GM23338 (cell line): ENCODE measurements at regions not wholly inside any gene's neighbourhood (a gene's known extent, or its start where the extent isn't known, plus 50 kb on each side); places are given as distances from the start of the nearest gene placed in this dataset.

Experiments
- ATAC-seq: fragments of 200-7000 bp; cut with Tn5 transposase; 3 replicates; pipeline ENCODE4 v1.9.1; 2020
- DNase-seq: peaks from one replicate; pipeline ENCODE4 v3.0.0-alpha.2; 2015; ENCODE audit warnings: low spot score
- H2AFZ ChIP-seq: fragments of 200-600 bp; sonication (generic); 2 replicates; pipeline ENCODE4 v1.8.0; 2016; ENCODE audit warnings: antibody characterized with exemption, mild to moderate bottlenecking, moderate library complexity
- H3F3A ChIP-seq: fragments of 200-600 bp; sonication (generic); replicated peaks from 2 replicates; pipeline ENCODE4 v1.8.0; 2017; ENCODE audit warnings: antibody characterized with exemption, mixed run types, low read depth
- H3K27ac ChIP-seq: fragments of 200-600 bp; sonication (generic); 2 replicates; pipeline ENCODE4 v1.6.1; 2016; ENCODE audit warnings: low read depth
- H3K27me3 ChIP-seq: fragments of 200-600 bp; sonication (generic); 2 replicates; pipeline ENCODE4 v1.8.0; 2016; ENCODE audit warnings: mild to moderate bottlenecking, mixed run types, moderate library complexity; ENCODE audit not compliant: insufficient read depth
- H3K36me3 ChIP-seq: fragments of 200-600 bp; sonication (generic); 2 replicates; pipeline ENCODE4 v1.8.0; 2016; ENCODE audit warnings: mild to moderate bottlenecking; ENCODE audit not compliant: insufficient read depth
- H3K4me1 ChIP-seq: fragments of 200-600 bp; sonication (generic); 2 replicates; pipeline ENCODE4 v1.8.0; 2016; ENCODE audit warnings: mild to moderate bottlenecking, moderate library complexity; ENCODE audit not compliant: insufficient read depth
- H3K4me2 ChIP-seq: fragments of 200-600 bp; sonication (generic); 2 replicates; pipeline ENCODE4 v1.7.1; 2017; ENCODE audit warnings: mixed run types
- H3K4me3 ChIP-seq: fragments of 200-600 bp; sonication (generic); 2 replicates; pipeline ENCODE4 v1.6.1; 2016; ENCODE audit warnings: mixed run types
- H3K79me2 ChIP-seq: fragments of 200-600 bp; sonication (generic); replicated peaks from 2 replicates; pipeline ENCODE4 v1.8.0; 2017; ENCODE audit warnings: mild to moderate bottlenecking; ENCODE audit not compliant: insufficient read depth
- H3K9me2 ChIP-seq: fragments of 200-600 bp; sonication (generic); 2 replicates; pipeline ENCODE4 v1.8.0; 2017; ENCODE audit not compliant: insufficient read depth
- H4K20me1 ChIP-seq: fragments of 200-600 bp; sonication (generic); replicated peaks from 2 replicates; pipeline ENCODE4 v1.8.0; 2017; ENCODE audit warnings: mild to moderate bottlenecking; ENCODE audit not compliant: insufficient read depth
- H3K27ac Mint-ChIP-seq: 2 replicates; pipeline ENCODE4 v1.8.0; 2020; ENCODE audit warnings: inconsistent platforms, mild to moderate bottlenecking, moderate library complexity, mixed read lengths
- H3K27me3 Mint-ChIP-seq: 3 replicates; pipeline ENCODE4 v1.8.0; 2022; ENCODE audit warnings: low read depth, mild to moderate bottlenecking, moderate library complexity, mixed read lengths, inconsistent platforms; ENCODE audit not compliant: insufficient read depth, poor library complexity
- H3K36me3 Mint-ChIP-seq: 3 replicates; pipeline ENCODE4 v1.8.0; 2021; ENCODE audit warnings: low read depth, mild to moderate bottlenecking, inconsistent platforms, moderate library complexity, mixed read lengths
- H3K4me1 Mint-ChIP-seq: 3 replicates; pipeline ENCODE4 v1.8.0; 2020; ENCODE audit warnings: mild to moderate bottlenecking, inconsistent platforms, mixed read lengths
- H3K4me3 Mint-ChIP-seq: 3 replicates; pipeline ENCODE4 v1.8.0; 2021; ENCODE audit warnings: moderate library complexity, mild to moderate bottlenecking, inconsistent platforms, mixed read lengths
- H3K9me3 Mint-ChIP-seq: 3 replicates; pipeline ENCODE4 v1.8.0; 2020; ENCODE audit warnings: moderate library complexity, mild to moderate bottlenecking, inconsistent platforms, mixed read lengths
- CREB1 ChIP-seq: fragments of 250-450 bp; sonication (Bioruptor Pico); IDR thresholded peaks from 2 replicates; pipeline ENCODE4 v1.5.0; 2020; ENCODE audit warnings: low read depth, mild to moderate bottlenecking, moderate library complexity
- JUNB ChIP-seq: IDR thresholded peaks from one replicate; pipeline ENCODE4 v1.6.1; 2016; ENCODE audit warnings: antibody characterized with exemption; ENCODE audit not compliant: unreplicated experiment
- NANOG ChIP-seq: IDR thresholded peaks from 2 replicates; pipeline ENCODE4 v1.6.1; 2016; ENCODE audit warnings: antibody characterized with exemption, borderline replicate concordance
- POLR2AphosphoS5 ChIP-seq: IDR thresholded peaks from 2 replicates; pipeline ENCODE4 v1.6.1; 2016; ENCODE audit warnings: antibody characterized with exemption, low read depth
- ZNF114 ChIP-seq: fragments of 250-450 bp; sonication (Bioruptor Pico); IDR thresholded peaks from 2 replicates; pipeline ENCODE4 v1.5.0; 2020; ENCODE audit warnings: mild to moderate bottlenecking, moderate library complexity
- ZNF331 ChIP-seq: fragments of 250-450 bp; sonication (Bioruptor Pico); IDR thresholded peaks from 2 replicates; pipeline ENCODE4 v1.5.0; 2020; ENCODE audit warnings: low read depth, mild to moderate bottlenecking, moderate library complexity
- TF ChIP-seq, protein P1 (sequence below): fragments of 250-450 bp; sonication (Bioruptor Pico); IDR thresholded peaks from 2 replicates; pipeline ENCODE4 v1.5.0; 2020; ENCODE audit warnings: mild to moderate bottlenecking, moderate library complexity
- TF ChIP-seq, protein P2 (sequence below): IDR thresholded peaks from 2 replicates; pipeline ENCODE4 v1.6.1; 2016; ENCODE audit warnings: antibody characterized with exemption

DNA sequence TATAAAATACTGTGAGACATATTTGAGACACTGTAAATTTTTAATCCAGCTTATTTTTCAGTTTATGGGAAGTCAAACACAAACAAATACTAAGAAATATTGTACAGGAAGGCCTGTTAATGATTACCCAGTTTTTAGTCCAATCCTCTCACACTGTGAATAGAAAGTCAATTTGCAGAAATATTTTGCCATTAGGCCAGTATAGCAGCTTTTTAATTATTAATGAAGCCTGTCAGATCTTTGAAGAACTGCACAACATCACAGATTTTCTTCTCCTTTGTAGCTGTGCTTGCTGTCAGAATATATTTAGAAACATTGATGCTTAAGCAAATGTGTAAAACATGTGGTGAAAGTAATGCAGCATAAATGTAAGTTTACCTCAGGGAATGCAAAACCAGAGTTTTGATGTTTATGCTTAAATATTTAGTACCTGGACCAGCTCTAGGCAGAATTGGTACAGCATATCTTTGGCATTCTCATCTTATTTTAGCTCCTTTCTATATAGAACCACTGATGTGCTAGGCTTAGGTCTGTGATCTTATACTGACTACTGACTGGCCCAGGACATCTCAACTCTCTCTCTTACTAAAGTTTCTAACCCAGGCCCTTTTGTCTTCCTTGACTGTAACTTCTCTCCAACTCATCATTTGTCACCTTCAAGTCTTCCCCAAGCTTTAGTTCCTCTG, 230.8 kb upstream of the NAV3 start (continued):
- TF ChIP-seq, protein P1, sequence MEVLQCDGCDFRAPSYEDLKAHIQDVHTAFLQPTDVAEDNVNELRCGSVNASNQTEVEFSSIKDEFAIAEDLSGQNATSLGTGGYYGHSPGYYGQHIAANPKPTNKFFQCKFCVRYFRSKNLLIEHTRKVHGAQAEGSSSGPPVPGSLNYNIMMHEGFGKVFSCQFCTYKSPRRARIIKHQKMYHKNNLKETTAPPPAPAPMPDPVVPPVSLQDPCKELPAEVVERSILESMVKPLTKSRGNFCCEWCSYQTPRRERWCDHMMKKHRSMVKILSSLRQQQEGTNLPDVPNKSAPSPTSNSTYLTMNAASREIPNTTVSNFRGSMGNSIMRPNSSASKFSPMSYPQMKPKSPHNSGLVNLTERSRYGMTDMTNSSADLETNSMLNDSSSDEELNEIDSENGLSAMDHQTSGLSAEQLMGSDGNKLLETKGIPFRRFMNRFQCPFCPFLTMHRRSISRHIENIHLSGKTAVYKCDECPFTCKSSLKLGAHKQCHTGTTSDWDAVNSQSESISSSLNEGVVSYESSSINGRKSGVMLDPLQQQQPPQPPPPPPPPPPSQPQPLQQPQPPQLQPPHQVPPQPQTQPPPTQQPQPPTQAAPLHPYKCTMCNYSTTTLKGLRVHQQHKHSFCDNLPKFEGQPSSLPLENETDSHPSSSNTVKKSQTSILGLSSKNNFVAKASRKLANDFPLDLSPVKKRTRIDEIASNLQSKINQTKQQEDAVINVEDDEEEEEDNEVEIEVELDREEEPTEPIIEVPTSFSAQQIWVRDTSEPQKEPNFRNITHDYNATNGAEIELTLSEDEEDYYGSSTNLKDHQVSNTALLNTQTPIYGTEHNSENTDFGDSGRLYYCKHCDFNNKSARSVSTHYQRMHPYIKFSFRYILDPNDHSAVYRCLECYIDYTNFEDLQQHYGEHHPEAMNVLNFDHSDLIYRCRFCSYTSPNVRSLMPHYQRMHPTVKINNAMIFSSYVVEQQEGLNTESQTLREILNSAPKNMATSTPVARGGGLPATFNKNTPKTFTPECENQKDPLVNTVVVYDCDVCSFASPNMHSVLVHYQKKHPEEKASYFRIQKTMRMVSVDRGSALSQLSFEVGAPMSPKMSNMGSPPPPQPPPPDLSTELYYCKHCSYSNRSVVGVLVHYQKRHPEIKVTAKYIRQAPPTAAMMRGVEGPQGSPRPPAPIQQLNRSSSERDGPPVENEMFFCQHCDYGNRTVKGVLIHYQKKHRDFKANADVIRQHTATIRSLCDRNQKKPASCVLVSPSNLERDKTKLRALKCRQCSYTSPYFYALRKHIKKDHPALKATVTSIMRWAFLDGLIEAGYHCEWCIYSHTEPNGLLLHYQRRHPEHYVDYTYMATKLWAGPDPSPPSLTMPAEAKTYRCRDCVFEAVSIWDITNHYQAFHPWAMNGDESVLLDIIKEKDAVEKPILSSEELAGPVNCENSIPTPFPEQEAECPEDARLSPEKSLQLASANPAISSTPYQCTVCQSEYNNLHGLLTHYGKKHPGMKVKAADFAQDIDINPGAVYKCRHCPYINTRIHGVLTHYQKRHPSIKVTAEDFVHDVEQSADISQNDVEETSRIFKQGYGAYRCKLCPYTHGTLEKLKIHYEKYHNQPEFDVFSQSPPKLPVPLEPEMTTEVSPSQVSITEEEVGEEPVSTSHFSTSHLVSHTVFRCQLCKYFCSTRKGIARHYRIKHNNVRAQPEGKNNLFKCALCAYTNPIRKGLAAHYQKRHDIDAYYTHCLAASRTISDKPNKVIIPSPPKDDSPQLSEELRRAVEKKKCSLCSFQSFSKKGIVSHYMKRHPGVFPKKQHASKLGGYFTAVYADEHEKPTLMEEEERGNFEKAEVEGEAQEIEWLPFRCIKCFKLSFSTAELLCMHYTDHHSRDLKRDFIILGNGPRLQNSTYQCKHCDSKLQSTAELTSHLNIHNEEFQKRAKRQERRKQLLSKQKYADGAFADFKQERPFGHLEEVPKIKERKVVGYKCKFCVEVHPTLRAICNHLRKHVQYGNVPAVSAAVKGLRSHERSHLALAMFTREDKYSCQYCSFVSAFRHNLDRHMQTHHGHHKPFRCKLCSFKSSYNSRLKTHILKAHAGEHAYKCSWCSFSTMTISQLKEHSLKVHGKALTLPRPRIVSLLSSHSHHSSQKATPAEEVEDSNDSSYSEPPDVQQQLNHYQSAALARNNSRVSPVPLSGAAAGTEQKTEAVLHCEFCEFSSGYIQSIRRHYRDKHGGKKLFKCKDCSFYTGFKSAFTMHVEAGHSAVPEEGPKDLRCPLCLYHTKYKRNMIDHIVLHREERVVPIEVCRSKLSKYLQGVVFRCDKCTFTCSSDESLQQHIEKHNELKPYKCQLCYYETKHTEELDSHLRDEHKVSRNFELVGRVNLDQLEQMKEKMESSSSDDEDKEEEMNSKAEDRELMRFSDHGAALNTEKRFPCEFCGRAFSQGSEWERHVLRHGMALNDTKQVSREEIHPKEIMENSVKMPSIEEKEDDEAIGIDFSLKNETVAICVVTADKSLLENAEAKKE (CRISPR knock-in tag), result no peak
- TF ChIP-seq JUNB (no peak), NANOG (no peak)

DNA sequence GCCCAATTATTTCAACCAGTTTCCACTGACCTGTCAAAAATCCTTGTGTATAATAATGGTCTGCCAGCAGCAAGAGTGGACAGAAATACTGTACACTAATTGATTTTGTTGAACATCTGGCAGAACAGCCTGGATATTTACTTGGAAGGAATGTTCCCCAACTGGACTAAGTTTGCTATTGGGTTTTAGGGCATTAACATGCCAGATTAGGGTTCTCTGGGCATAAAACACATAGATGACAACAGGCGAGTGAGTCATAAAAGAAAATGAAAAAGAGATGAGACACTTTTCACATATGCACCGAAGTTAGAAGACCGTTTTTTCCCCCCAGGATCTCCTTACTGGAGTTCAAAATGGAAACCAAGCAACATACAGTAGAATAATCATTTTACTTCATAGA, 236.3 kb upstream of the NAV3 start:
- Mint-ChIP-seq H3K27ac (no peak overlapping the region), H3K4me1 (no peaks in the 10 kb centered on the region), H3K9me3 (no peaks in the 10 kb centered on the region), H3K27me3 (no peaks in the 10 kb centered on the region), H3K36me3 (no peaks in the 10 kb centered on the region), H3K4me3 (no peak overlapping the region)
- Histone ChIP-seq H3K4me2 (no peak overlapping the region), H3K36me3 (no peaks in the 10 kb centered on the region), H2AFZ (no peak overlapping the region), H3K79me2 (no peaks in the 10 kb centered on the region), H4K20me1 (no peaks in the 10 kb centered on the region), H3K27ac (no peak overlapping the region), H3K9me2 (no peaks in the 10 kb centered on the region), H3K4me1 (no peaks in the 10 kb centered on the region), H3F3A (no peaks in the 10 kb centered on the region), H3K27me3 (no peaks in the 10 kb centered on the region), H3K4me3 (no peak overlapping the region)
- ATAC-seq (no peak), DNase-seq (no peak)
- no peak for TF ChIP-seq ZNF114
- no peak for TF ChIP-seq POLR2AphosphoS5
- TF ChIP-seq, protein P2, sequence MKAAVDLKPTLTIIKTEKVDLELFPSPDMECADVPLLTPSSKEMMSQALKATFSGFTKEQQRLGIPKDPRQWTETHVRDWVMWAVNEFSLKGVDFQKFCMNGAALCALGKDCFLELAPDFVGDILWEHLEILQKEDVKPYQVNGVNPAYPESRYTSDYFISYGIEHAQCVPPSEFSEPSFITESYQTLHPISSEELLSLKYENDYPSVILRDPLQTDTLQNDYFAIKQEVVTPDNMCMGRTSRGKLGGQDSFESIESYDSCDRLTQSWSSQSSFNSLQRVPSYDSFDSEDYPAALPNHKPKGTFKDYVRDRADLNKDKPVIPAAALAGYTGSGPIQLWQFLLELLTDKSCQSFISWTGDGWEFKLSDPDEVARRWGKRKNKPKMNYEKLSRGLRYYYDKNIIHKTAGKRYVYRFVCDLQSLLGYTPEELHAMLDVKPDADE, result no peak
- no peak for TF ChIP-seq ZNF331 (CRISPR knock-in tag)
- TF ChIP-seq CREB1 (CRISPR knock-in tag), result no peak
- TF ChIP-seq JUNB, result no peak
